NCI-H510A (cell line): ENCODE measurements at regions not wholly inside any gene's neighbourhood (a gene's known extent, or its start where the extent isn't known, plus 50 kb on each side); places are given as distances from the start of the nearest gene placed in this dataset.
"Not testable (repeated sequence)": the region's sequence is repeated elsewhere in the genome, so short reads cannot be mapped to it uniquely, and the experiment has no call there.

Experiments
- DNase-seq: peaks from one replicate; lab custom pipeline; 2025; lab: John Stamatoyannopoulos, UW

DNA sequence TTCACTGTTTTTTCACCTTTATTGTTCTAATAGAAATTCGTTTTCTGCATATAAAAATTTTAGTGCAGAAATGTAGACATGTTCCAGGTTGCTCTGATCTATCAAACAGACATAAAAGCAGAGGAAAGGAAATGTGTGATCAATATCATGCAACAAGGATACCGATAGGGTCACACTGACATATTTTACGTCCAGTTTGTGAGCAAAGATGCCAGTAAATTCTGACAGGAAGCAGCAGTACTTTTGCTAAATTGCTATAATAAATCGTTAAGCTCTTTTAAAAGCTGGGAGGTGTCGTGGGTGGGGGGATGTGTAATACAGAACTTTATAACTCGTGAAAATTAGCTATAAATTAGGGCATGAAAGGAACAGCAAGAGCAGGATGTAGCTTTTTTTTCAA, 955.2 kb downstream of the BRINP3 start:
- no peak for DNase-seq

DNA sequence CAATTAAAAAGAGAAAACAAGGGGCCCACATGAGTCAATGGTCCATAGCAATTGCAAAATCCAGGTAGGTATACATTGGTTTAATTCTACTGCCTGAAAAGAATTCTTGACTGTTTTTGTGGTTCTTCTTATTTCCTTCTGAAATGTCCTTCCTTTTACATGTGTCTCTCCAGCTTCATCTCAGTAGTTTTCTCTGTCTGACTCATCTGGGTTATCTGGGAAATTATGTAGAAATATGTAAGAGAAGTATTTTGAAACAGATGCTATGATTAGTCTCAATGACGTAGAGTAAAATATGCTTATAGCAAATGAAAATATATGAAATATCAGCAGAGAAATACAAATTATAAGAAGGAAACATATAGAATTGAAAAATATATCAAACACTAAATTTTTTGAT, 953.2 kb downstream of the BRINP3 start:
- DNase-seq: no peak

DNA sequence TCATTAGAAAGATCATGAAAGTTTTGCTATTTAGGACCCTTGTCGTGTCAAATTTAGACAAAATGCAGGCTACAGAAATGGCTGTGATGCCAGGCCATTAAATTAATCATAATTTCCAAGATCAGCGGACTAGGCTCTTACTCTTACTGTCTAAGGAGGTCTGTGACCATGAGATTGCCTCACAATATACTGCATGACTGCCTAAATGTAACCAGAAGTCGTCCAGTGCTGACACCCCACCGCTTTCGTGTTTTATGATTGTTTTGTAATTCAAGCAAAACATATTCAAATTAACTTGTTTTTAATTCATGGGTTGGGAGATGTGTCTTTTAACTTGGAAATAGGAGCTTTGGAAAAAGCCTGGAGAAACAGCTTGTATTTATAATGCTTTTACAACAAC, 947.5 kb downstream of the BRINP3 start:
- DNase-seq: no peak

DNA sequence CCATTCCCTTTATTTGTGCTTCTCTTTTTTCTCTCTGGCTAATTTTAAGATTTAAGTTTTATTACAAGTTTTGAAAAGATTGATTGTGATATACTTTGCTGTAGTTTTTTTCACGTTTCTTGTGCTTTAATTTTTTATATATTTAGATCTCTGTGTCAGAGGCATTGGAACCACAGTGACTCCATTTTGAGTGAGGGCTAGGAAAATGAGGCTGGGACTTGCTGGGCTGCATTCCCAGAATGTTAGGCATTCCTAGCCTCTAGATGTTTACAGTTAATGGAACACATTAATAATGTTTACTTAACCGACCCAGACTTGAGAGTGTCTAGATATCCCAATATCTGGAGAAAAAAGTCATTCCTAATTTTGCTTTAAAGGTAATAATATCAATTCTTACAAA, 939.4 kb downstream of the BRINP3 start:
- DNase-seq: no peak

DNA sequence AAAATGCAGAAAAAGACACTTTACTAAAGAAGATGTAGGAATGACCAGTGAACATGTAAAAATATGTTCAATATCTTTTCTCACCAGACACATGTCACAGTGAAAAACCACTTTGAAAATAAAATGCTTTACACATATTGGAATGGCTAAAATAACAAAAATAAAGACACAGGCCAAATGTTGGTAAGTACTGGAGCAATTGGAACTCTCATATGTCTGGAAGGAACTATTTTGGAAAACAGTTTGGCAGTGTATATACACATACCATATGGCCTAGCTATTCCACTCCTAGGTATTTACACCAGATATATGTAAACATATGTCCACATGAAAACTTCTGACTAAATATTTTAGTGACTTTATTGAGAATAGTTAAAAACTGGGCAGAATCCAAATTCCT, 927.2 kb downstream of the BRINP3 start:
- DNase-seq: no peak

DNA sequence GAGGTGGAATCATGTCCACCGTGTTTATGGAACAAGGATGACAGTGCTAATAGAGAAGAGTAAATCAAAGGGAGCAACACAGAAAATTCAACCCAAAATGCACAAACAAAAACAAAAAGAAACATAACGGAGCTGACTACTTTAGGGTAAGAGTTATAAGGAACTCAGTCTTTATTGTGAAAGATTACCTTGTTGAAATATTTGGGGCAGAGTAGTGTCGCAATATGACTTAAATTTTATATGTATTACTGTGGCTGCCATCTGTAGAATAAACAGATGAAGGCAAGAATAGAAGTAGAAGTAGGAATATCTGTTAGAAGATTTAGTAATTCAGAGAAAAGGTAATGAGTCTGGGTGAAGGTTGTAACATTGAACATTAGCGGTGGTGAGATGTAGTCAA, 913.9 kb downstream of the BRINP3 start:
- no peak for DNase-seq

DNA sequence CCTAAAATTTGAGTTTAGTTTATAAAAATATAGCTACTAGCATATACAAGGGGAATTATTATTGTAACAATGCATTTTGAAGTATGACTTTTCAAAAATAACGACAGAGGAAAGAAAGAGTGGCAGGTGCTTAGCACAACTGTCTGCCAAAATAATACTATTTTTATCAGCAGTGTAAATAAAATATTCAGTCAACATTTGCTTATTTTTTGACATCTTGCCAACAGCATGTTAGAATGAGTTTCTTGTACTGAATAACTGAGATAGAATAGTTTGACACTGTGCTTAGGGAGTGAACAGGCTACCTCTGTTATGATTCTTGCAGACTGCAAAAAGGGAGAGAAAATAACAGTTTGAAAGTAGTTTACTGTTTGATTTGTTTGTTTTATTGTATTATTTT, 909.8 kb downstream of the BRINP3 start:
- DNase-seq: no peak

DNA sequence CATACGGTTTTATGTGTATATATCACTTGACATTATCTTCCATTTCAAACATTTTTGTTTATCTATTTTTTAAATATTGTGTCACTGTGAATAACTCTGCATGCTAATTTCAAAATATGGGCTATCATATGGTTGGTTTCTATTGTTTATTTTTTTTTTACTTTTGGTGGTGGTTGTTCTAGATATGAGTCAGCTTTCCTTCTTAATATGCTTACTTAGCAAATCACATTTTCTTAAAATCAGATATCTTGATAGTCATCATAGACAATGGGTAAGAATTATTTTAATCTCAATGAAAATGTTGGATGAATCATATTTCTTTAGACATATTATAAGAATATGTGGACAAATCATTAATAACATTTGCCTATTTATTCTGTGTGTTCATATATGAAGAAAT, 881.5 kb downstream of the BRINP3 start:
- no peak for DNase-seq

DNA sequence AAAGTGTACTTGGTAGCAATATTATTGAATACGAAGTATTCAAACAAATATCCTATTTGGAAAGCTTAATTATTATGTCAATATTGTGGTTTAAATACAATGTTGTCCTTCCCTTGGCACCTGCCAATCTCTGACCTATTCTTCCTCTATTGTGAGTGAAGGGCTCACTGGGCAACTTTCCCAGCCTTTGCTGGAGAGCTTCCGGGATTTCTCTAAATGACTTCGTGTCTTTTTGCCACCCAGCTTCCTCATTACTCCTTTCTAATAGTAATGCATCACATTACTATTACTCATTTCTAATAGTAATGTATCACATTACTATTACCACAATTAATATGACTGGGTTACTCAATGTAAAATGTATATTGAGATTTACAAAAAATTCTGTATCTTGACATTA, 880.6 kb downstream of the BRINP3 start:
- DNase-seq: peak; percentile 55

DNA sequence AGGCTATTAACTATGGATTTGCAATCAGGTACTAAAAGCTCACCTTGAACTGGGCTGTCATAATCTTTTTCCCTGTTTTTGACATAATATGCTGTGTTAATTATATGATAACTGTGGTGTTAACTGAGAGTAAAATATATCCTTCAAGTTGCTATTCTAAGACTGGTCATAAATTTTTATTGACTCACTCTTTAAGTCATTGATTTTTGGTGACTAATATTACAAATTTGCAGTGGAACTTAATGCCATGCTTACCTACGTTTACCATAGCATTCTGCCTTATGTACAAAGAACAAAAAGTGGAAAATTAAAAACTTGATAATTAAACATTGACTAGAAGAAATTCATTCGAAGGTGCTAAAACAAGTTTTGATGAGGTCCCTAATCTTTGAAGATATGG, 872.4 kb downstream of the BRINP3 start:
- no peak for DNase-seq

DNA sequence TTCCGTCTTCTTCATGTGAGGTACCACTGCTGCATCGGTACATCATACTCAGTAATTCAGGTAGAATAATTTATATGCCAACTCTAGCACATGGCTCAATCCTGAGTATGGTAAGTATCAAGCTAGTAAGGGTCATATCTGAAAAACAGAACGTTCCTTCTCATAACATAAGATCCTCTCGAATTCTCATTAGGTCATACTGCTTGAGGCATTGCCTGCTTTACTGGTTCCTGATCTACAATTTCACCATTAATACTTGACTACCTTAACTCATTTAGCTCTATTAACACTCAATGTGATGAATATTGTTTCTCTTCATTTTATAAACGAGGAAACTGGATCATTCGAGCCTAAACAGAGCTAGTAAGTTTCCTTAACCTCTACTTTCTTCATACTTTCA, 871.6 kb downstream of the BRINP3 start:
- no peak for DNase-seq

DNA sequence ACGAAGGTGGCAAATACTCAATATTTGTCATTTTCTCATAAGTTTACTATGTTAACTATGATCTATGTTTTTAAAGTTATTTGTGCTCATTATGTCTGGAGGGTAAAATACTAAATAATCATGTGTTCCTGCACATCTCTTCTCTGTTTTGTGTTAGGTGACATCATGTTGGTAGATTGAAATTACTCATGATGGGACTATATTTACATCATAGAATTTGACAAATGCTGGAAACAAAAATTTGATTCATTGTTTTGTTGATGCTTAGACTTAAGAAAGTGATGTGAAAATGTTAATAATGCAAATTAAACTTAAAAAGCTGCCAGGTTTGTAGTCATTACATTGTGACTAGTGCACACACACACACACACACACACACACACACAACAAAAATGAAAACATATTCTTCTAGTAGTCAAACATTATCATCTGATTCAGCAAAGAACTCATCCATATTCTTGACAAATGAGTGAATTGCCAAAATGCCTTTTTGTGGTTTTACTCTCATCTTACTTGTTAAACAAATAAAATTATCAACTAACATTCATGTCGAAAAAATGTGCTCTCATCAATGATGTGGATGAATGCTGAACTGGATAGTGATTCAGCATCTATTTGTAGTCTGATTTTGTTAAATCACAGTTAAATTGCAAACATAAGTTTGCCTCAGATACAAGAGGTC, 870.7 kb downstream of the BRINP3 start:
- no peak for DNase-seq

DNA sequence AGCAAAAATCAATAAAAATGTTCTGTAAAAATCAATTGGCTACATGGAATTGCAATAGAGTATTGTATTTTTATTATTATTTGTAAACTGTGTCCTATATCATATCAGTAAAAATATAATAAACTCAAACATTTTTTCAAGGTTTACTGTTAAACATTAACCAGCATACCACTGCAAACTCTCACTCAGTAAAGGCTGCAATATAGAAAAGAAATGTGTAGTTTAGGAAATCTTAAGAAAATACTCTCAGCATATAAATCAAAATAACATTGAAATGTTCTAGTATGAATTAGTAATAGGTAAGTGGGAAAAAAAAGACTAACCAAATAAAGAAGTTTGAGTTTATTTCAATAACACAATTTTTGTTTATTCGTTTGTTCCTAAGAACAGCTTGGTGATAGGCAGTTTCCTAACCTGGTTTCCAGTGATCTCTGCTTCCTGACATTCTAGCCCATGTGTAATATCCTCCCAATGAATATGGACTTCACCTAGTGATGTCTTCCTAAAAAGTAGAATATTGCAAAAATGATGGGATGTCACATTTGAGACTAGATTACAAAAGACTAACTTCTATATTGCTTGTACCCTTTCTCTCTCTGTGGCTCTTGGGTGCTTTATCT, 870.1 kb downstream of the BRINP3 start:
- DNase-seq: no peak

DNA sequence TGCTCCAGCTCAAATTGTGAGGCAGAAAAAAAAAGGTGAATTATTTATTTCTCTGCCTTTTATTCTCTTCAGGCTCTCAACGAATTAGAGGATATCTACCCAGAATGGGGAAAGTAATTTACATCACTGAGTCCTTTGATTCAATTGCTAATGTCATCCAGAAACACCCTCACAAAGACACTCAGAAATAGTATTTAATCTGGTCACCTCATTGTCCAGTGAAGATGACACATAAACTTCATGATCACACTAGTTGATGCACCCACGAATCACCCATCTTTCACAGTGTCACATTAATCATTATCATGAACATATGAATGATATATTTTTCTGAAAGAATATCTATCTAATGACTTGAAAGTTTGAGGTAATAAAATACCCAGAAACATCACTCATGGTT, 868.5 kb downstream of the BRINP3 start:
- no peak for DNase-seq

DNA sequence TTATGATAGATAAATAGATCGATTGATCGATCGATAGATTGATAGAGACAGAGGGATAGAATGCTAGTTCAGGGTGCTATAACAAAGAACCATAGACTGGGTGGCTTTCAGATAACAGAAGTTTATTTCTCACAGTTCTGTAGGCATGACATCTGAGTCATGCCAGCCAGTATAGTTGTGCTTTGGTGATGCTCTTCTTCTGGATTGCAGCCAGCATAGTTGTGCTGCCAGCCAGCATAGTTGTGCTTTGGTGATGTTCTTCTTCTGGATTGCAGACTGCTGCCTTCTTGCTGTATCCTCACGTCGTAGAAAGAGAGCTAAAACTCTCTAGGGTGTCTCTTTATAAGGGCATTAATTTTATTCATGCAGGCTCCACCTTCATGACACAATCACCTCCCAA, 860.8 kb downstream of the BRINP3 start:
- no peak for DNase-seq

DNA sequence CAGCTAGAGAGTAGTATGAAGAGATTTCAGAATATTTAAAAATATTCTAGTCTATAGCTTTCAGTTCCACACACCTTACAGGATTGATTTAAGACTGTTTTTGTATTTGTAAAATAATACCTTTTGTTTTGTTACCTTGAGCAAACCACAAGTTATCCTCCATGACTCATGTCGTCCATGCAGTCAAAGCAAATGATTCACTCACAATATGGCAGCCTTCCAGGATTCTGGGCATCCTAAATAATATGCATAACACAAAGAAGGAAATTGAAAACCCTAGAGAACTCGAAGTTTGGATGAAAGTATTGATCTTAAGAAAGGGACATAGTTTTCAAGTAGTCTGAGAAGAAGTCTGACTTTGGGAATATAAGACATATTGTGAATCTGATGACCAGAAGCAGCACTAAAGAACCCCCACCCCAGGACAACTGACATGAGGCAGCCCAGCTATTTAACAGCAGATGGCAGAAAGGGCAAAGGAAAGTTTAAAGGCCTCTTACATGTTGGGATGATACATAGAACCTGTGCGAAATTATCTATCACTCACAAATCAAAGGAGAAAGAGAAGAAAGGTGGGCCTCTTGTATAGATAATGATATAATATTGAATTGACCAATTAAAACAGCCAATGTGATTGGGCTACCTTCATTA, 857.9 kb downstream of the BRINP3 start:
- DNase-seq: no peak

DNA sequence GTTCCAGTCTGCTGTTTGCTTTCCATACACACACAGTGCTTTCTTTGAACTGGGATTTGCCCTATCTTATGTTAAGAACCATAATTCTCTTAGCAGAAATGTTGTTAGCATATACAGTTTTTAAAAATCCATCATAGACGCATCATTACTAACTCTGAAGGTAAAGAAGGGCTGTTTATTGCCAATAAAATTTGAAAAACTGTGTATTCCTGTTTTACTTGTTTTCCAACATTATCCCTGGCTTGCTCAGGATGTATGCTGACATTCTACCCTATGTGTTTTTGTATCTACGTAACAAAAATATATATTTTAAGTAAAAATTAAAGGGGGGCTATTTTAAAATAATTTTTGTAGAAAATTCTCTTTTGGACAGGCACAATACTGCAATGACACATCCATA, 857.2 kb downstream of the BRINP3 start:
- no peak for DNase-seq

DNA sequence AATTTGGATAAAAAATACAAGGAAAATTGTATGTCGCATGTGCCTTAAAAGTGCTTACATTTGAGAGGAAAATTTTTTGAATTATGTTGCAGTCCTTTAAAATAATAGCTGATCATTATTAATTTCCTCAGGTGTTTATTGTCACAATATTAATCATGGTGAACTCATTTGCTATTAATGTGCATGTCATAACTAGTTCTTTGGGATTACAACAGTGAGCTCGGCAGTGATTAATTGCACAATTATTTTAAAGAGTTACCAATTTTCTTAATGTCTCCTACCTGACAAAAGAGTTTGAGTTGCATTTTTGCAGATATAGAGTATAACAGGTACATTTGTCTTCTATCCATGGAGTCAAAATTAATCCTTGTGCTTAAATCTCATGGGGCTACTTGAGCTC, 854.3 kb downstream of the BRINP3 start:
- no peak for DNase-seq

DNA sequence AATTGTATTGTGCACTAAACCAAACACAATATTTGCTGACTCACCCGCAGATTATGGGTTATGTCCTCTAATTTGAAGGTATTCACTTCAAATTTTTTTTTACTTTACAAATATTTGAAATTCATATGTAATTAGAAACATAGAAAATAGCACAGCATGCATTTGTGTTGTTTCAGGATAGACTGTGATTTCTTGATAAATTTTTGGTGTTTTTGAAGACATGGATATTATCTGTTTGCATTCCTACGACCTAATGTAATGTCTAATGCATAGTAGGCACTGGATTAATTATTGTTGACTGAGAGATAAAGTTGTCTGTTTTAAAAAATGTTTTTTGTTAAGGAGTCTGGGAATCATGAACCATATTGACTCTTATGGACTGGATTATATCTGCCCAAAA, 850.2 kb downstream of the BRINP3 start:
- no peak for DNase-seq

DNA sequence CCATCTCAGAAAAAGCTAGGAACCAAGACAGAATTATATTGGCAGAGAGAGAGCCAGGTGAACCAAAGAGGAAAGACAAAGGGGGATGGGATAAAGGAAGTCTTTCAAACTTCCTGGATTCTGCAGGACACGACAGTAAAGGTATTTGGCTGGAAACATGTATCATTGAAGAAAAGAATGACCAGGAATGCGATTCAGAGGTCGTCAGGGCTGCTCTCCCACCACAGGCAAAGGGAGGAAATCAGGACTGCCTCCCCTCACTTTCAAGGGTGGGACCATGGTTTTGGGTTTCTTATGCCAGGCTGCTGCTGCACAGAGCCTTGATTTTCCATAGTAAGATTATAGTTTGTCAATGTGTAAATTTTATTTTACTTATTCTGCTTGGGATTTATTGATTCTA, 848.8 kb downstream of the BRINP3 start:
- no peak for DNase-seq

DNA sequence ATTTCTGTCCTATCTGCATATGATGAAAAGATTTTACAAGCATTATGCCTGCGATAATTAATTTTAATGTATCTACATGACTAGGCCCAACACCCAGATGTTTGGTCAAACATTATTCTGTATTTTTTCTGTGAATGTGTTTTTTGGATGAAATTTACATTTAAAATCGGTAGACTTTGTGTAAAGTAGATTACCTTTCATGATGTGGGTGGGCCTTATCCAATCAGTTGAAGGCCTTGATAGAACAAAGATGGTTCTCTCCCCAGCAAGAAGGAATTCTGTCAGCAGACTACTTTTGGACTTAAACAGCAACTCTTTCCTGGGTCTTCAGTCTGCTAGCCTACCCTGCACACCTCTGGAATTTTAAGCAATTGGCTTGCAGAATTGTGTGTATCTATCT, 844.0 kb downstream of the BRINP3 start:
- no peak for DNase-seq

DNA sequence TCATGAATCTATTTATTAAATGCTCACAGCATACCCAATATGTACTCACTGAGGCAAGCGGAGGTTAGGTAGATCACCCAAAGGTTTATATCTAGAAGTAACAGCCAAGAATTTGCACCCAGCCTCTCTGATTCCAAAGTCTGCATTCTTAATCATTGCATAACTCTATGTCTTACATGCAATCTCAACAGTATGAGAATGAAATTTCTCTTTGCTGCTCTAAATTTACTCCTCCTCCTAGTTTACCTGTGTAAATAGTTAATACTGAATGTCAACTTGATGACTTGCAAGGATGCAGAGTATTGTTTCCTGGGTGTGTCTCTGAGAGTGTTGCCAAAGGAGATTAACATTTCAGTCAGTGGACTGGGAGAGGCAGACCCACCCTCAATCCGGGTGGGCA, 840.6 kb downstream of the BRINP3 start:
- DNase-seq: no peak

DNA sequence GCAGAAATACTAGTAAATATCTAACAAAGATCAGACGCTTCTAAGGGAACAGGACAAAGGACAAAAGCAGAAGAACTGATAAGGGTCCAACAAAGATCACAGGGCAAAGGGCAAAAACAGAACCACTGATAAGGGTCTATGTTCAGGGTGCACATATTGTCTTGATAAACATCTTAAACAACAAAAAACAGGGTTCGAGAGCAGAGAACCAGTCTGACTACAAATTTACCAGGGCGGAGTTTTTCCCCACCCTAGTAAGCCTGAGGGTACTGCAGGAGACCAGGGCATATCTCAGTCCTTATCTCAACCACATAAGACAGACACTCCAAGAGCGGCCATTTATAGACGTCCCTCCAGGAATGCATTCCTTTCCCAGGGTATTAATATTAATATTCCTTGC, 833.5 kb downstream of the BRINP3 start:
- DNase-seq: not testable (repeated sequence)

DNA sequence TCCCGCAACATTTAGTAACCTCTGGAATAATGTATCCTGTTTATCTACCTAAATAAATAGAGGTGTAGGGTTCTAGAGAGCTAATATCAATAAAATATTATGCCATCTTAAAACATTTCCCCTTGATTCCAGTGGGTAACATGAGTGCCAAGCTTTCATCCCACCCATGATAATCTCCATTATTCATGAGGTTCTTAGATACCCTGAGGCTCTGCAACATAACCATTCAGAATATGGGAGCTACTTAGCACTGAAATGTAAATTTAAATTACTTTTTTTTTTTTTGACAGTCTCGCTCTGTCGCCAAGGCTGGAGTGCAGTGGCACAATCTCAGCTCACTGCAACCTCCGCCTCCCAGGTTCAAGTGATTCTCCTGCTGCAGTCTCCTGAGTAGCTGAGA, 832.7 kb downstream of the BRINP3 start:
- DNase-seq: no peak
